Ishikawa (cell line): ENCODE measurements at regions not wholly inside any gene's neighbourhood (a gene's known extent, or its start where the extent isn't known, plus 50 kb on each side); places are given as distances from the start of the nearest gene placed in this dataset.

ENCODE experiments used
- CEBPB ChIP-seq: IDR thresholded peaks from 2 replicates; pipeline ENCODE4 v1.6.1; 2012
- CREB1 ChIP-seq: IDR thresholded peaks from 2 replicates; pipeline ENCODE4 v1.6.1; 2012; ENCODE audit warnings: low read depth
- EGR1 ChIP-seq: IDR thresholded peaks from 2 replicates; pipeline ENCODE4 v1.6.1; 2012
- EP300 ChIP-seq: IDR thresholded peaks from 2 replicates; pipeline ENCODE4 v1.6.1; 2012; ENCODE audit warnings: borderline replicate concordance
- FOXM1 ChIP-seq: IDR thresholded peaks from 2 replicates; pipeline ENCODE4 v1.6.1; 2012; ENCODE audit warnings: low read depth, borderline replicate concordance
- MAX ChIP-seq: IDR thresholded peaks from 2 replicates; pipeline ENCODE4 v1.6.1; 2012
- NFIC ChIP-seq: IDR thresholded peaks from 2 replicates; pipeline ENCODE4 v1.6.1; 2012
- RAD21 ChIP-seq: IDR thresholded peaks from 2 replicates; pipeline ENCODE4 v1.6.1; 2012; ENCODE audit warnings: low read depth
- REST ChIP-seq: IDR thresholded peaks from 2 replicates; pipeline ENCODE4 v1.6.1; 2012; ENCODE audit warnings: low read depth, mild to moderate bottlenecking
- TAF1 ChIP-seq: IDR thresholded peaks from 2 replicates; pipeline ENCODE4 v1.6.1; 2012; ENCODE audit warnings: low read depth, mild to moderate bottlenecking
- TCF12 ChIP-seq: IDR thresholded peaks from 2 replicates; pipeline ENCODE4 v1.6.1; 2012; ENCODE audit warnings: low read depth
- TEAD4 ChIP-seq: IDR thresholded peaks from 2 replicates; pipeline ENCODE4 v1.6.1; 2012
- YY1 ChIP-seq: IDR thresholded peaks from 2 replicates; pipeline ENCODE4 v1.6.1; 2012; ENCODE audit warnings: low read depth
- ZBTB7A ChIP-seq: IDR thresholded peaks from 2 replicates; pipeline ENCODE4 v1.6.1; 2012; ENCODE audit warnings: low read depth
- TF ChIP-seq, protein P1 (sequence below): IDR thresholded peaks from 2 replicates; pipeline ENCODE4 v1.6.1; 2012

DNA sequence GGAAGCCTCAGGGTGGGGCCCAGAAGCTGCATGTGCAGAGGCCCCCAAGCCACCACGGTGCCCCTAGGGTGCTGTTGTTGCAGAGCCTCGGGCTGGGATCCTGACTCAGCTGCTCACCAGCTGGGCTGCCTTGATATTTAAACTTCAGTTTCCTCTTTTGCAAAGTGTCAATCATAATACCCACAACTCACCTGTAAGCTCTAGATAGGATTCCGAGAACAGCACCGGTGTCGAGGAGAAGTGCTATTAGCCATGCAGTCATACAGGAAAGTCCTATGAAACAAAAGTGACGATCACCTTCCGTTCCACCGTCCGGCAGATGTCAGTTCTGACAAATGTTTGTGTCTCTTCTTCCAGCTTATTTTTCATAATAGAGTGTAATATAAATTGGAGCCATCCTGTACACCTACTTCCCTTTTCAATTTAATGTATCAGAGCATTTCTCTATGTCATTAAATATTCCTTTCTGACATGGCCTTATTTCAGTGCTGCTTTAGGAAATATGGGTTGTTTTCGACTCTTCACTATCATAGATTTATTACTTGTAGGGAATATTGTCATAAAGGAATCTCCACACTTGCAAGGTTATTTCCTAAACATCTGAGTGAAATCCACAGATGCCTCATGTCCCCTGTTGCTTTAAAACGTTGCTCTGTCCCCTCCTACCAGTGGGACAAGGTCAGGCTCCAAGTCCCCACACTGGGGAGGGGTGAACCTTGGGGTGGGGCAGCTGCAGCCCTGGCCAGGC lies 100.8 kb downstream of the SIK1 start:
- no peak for TF ChIP-seq MAX

- no peak for TF ChIP-seq RAD21
- TF ChIP-seq, protein P1, sequence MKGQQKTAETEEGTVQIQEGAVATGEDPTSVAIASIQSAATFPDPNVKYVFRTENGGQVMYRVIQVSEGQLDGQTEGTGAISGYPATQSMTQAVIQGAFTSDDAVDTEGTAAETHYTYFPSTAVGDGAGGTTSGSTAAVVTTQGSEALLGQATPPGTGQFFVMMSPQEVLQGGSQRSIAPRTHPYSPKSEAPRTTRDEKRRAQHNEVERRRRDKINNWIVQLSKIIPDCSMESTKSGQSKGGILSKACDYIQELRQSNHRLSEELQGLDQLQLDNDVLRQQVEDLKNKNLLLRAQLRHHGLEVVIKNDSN: no peak
- TF ChIP-seq MAX: no peak
- TF ChIP-seq FOXM1: no peak
- TF ChIP-seq TAF1: no peak
- TF ChIP-seq REST: no peak
- no peak for TF ChIP-seq ZBTB7A
- no peak for TF ChIP-seq TEAD4
- TF ChIP-seq CEBPB: no peak
- no peak for TF ChIP-seq EP300
- no peak for TF ChIP-seq EGR1
- no peak for TF ChIP-seq NFIC
- no peak for TF ChIP-seq CREB1
- TF ChIP-seq TCF12: no peak
- no peak for TF ChIP-seq YY1
These were observed 101.9 kb downstream of the SIK1 start for GRCh38 chr21:43325036-43325435.

DNA sequence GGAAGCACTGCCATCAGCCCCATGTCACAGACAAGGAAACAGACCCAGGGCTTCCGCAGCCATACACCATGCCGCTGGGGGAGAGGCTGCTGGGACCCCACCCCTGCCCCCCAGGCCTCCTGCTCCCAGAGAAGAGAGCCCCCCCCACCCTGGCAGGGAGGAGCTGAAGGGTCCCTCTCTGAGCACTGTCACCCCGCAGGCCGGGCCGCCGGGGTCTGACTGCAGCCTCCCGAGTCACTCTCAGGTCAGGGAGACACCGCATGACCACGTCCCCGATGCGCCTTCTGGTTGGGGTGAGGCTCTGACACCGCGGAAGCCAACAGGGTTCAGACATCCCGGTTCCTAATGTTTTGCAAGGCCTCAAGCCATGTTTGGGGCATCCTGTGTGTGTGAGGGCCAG lies 102.3 kb downstream of the SIK1 start:
- TF ChIP-seq CREB1 (no peak), TCF12 (no peak), NFIC (no peak), ZBTB7A (no peak), FOXM1 (no peak), TEAD4 (no peak), MAX (no peak), YY1 (no peak), EGR1 (no peak)

DNA sequence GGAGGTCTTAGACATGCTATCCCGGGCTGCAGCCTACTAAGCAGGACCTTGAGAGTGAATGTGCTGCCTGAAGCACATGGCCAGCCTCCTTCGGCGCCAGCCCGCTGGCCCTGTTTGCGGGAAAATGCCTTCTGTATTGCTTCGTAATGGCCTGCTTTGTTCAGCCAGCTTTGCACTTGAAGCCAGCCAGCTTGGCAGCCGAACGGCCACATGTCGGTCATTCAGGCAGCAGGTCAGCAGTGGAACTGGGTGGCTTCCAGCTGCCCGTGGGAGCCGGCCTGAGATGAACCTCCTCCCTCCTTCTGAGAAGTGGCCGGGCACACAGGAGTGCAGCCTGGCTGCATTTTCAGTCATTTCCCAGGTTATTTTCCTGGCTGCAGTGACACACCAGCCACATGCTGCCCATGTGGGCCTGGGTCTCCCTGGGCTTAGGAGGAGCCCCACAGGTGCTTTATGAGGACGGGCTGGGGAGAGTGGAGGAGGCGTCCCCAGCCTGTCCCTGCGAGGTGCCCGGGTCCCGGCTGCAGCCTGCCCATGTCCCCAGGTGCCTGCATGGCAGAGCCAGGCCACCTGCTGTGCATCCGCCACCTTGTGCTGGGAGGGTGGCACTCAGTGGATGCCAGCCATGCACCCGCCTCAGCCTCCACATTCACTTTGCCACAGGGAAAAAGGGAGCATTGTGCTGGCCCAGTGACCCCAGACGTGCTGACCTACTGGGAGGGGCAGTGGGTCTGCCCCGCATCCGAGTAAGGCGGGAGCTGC lies 103.5 kb downstream of the SIK1 start:
- TF ChIP-seq MAX (peak; percentile 50; the same call in 1 of the 2 replicates), FOXM1 (no peak), EP300 (peak; percentile 62), NFIC (0 out of 2 replicates have a peak, but pooled peaks have one; percentile 5), TCF12 (peak; percentile 61; the same call in 1 of the 2 replicates), REST (no peak)

DNA sequence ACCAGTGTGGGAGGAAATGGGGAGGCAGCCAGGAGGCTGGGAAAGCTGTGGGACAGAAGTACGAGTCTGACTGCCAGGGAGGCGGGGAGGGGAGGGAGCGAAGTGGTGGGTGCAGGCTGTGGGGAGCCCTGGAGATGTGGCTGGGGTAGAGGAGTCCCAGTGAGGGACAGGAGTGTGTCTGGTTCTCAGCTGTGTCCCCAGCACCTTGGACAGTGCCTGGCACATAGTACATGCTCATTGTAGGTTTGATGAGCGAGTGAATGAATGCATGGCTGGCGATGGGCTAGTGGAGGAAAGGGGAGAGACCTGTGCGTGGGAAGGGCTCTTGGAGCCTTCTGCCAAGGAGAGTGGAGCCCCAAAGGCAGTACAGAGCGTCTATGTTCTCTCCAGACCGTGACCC lies 104.1 kb downstream of the SIK1 start:
- TF ChIP-seq TAF1 (no peak), YY1 (no peak), REST (peak; percentile 93), EGR1 (no peak), RAD21 (no peak)
